GM19438 (cell line): ENCODE measurements at regions not wholly inside any gene's neighbourhood (a gene's known extent, or its start where the extent isn't known, plus 50 kb on each side); places are given as distances from the start of the nearest gene placed in this dataset.

ENCODE experiments used
- ATAC-seq: cut with Tn5 transposase; IDR thresholded peaks from one replicate; pipeline ENCODE4 v1.9.1; 2021; ENCODE audit warnings: low read depth; ENCODE audit not compliant: unreplicated experiment

DNA sequence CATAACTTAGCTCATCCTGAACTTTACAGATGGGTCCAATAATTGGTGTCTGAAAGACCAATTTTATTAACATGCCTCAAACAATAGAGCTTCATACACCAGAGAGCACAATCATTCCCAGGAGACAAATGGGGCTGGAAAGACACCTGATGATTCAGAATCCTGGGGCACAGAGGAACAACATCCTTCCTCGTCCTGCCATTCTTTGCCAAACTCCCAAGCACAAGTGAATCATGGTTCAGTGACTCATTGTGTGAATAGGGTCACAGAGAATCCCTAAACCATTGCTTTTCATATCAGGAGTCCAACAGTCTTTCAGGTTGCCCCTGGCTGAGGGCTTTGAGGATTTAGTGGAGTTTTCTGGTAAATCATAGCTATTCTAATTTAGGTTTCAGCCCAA lies 266.4 kb upstream of the BMP2 start:
- no peak for ATAC-seq

DNA sequence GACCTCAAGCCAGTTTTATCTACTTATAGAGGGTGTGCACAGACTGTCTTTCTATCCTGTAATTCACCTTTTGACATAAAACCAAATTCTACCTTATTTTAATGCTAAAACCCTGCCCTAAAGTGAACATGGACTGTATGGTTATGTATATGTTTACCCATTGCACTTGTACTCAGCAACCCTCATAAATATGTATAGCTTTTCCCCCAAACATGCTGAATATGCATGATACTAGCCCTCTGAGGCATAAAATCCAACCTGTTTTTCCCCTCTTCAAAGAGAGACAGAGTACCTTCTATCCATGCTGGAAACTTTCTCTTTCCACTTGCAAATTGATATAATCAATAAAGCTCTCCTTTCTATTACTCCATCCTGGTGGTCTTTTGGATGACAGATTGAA lies 267.9 kb upstream of the BMP2 start:
- no peak for ATAC-seq

DNA sequence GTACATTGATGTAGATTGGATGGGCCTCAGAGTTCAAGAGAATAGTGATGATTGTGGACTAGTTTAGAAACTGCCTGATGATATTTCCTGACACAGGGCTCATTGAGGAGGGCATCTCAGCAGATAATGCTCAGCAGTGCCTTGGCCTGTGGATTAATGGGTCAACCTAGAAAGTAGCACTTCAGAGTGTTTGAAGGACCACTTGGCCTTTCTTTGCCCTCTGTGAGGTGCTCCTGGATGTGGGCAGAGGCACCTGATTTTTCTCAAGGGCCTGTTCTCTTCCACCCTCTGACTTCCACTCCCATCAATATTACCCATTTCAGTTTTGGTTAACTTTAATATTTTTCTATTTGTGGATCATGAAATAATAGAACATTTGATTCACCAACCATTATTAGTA lies 270.6 kb upstream of the BMP2 start:
- ATAC-seq = no peak

DNA sequence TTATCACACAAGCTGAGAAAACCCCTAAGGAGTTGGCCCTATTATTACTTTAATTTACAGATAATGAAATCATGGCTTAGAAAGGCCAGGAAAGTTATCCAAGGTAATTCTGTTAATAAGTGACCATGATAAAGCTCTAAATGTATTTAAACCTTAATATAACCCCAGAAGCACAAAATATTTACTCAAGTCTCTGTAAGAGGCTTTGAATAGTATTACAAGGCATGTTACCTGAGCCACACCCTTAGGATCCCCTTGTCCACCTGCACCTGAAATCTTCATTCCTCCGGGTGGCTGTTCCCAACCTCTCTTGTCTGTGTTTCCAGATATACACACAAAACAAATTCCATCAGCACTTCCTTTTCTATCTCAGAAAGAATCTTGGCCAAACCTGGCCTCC lies 271.6 kb upstream of the BMP2 start:
- ATAC-seq = no peak

DNA sequence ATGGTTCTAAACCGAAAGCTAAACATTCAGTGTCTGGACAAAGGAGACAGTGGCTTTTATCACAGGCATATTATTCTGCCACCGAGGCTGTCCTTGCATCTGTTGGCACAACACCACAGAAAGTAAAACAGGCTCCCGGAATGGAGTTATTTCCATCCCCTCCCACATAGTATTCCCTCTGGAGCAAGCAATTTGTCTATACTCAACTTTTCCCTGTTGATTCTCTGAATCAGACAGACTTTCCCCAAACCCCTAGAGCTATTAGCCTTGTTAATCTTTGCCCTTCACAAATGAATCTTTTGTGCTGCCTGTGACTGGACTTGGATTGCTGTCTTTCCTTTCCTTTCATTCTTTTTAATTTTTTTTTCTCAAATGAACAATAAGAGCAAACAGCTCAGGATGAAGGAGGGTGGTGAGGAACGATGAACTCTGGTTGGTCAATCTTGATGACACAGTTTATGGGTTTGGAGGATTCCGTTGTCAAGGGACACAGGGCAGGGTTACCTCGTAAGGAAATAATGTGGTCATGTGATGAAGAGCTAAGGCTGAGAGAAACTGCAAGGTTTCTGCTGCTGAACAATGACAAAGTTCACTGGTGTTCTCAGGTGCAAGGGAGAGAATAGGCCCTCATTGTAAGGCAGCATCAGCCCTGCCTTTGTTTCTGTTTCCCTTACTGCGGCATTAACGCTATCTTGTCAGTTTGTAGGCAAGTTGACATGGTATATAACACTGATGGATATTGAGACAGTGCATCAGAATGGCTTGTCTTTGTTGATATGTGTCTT lies 275.0 kb upstream of the BMP2 start:
- no peak for ATAC-seq

DNA sequence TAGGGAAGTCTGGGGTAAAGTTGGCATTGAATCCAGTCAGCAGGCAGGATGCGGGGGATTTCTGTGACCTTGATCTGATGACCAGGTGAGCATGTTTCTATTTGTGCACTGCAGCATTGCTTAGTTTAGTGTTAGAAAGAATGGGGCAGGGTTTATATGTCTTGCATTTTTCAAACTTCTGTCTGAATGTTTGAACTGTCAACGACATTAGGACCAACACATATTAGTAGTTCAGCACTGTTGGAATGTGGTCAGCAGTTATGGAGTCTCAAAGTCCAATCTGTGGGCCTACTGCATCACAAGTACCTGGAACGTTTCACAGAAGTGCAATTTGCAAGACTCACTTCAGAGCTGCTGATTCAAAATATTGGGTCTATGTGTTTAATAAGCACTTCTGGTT lies 276.6 kb upstream of the BMP2 start:
- no peak for ATAC-seq

DNA sequence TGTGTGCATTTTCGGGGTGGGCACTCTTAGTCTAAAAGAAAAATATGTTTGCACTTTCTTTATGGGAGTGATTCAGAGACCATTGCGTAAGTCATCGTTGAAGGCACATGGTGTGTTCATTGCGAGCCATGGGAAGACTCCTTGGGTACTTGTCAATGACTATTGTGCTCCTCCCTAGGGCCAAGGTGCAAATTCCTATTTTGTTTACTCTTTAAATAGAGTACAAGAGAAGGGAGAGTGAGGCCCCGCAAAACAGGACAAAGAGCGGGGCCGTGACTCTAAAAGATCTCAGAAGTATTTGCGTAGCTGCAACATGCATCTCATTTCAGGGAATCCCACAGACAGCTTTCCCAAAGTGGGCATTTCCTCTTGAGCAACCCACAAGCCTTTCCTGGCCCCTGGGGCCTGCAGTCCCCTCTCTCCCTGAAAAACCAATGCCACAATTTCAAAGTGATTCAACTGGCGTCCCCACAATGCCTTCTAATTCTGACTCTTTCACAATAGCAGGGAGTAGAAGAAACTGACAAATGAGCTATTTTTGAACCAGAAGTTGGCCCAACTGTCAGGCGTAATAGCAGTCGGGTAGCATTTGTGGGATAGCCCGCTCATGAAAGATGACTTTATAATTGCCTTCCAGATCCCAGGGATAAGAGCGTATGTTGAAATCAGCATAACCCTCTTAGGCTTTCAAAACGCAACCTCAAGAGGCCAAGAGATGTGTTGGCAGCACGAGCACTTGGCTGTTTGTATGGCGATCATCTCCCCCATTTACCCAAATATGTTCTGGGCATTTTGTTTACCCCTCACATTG lies 277.9 kb upstream of the BMP2 start:
- ATAC-seq = no peak

DNA sequence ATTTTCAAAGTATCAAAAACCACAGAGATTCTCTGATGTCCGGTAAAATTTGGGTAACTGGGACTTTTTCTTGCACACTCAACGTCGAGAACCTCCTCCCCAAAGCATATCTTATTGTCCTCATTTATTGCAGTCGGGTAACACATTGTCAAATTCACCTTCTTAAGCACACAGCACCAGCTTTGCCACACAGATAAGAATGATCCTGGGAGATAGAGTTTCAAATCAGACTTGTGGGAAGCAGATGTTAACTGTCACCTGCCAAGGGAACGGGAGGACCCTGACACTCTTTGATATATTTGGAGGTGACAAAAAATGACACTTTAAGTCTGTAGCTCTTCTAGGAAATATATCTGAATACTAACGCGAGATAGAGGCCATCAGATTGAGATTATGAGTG lies 282.1 kb upstream of the BMP2 start:
- no peak for ATAC-seq

DNA sequence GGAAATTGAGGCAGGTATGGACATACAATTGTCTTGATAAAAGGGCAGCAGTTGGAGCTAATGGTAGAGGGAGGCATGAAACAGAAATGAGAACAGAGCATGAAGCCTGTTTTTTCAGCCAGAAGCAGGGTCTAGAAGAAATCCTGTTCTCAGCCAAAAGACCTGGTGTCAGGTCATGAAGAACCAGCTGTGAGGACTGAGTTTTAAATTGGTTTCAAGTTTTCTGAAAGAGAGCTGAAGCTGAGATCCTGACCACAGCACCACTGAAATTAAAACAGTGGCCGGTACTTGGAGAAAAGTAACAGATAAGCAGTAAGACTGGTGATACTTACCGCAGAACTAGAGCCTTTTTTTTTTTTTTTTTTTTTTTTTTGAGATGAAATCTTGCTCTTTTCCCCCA lies 283.8 kb upstream of the BMP2 start:
- no peak for ATAC-seq

DNA sequence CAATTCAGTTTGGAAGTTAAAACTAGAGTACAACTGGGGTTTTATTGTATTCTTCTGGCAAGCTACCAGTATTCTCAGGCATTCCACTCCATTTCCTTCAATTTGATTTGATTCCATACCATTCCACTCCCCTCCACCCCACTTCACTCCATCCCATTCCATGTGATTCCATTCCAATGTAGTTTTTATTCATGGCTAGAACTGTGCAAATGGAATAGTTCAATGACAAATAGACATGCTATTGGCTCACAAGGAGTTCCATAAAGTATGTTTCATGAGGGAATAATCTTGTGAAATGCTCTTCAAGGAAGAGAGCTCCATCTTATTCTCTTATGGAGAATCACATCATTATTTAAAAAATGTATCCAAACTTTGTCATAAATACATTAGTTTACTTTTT lies 285.0 kb upstream of the BMP2 start:
- ATAC-seq = no peak

DNA sequence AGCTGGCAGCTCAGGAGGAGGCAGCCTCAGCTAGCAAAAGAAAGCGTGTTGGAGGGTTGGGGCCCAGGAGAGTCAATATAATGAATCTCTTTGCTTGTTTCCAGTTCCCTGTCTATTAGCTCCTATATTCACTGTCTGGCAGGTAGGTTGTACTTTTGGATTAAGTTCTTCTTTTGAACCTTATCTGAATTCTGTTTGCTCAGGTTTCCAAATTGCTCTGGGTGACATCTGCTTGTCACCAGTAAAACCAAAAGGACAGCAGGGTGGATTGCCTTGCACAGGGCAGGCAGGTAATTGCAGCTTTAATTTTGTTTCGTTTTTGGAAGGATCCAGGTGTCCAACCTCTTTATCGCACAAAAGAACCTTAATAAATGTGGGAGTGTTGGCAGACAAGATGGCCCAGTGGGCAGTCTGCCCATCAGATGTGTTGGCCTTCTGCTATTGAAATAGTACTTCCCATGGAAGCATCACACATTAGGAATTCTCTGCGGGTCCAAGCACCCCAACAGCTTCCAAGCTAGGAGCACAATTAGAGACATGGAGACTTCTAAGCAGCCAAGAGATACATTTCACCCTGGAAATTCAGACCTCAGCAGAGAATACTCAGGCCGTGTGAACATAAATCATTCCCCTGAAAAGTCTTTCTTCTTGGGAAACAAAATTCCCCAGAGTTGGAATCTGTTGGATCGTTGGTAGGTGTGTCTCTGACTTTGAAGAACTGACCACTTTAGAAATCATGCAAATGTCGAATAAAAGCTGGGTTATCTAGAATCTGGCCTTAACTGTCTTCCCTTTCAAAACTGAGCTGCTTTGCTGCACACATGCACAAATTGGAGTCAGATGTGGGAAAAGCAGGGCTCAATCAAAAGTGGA lies 286.9 kb upstream of the BMP2 start:
- no peak for ATAC-seq

DNA sequence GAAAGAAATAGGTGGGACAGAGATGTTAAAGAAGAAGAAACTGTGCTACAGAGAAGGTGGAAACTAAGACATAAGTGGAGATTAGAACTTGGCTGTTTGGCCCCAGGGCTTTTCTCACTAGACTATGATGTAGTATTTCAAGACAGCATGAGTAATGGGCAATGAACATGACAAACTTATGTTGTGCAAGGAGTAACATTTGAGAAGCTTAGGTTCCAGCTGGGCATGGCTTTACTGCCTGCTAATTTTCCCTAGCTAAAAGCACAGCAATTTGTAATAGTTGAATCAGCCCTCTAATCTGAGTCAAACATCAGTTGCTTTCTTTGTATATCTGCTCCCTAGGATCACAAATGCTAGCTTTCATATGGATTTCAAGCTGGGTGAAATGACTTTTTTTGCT lies 294.3 kb upstream of the BMP2 start:
- no peak for ATAC-seq

DNA sequence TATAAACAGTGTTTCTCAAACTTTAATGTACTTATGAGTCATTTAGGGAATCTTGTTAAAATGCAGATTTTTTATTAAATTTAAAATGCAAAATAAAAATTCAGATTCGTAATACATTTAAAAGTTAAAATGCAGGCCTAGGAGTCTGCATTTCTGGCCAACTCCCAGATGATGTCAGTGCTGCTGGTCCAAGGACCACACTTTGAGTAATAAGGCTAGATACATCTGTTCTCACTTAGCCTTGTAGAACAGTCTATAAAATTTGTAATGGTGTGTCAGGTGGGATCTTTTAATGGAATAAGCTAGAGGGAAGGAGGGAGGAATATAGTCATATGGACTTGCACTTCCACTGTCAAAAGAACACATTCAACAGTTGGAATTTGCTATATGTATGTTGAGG lies 295.6 kb upstream of the BMP2 start:
- ATAC-seq = no peak

DNA sequence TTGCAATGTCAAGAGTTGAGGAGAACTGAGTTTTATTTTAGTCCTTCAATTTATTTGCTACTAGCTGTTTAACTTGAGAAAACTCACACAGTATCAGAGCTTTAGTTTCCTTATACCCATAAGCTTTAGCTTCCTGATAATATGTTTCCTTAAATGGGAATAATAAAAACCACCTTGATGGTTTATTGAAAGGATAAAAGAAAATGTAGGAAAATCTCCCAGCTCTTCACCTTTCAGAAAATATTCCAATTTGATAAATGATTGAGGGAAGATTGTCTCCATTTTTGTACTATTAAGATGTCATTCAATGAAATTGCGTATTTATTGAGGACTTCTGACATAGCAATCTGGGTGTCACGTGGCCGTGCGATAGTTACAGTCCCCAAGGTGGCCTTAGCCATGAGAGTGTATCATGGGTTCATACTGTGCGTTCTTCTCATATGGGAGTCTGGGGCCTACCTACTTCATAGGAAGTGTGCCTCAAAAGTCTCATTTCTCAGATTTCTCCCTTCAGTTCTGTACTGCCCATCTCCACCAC lies 296.3 kb upstream of the BMP2 start:
- ATAC-seq = no peak

DNA sequence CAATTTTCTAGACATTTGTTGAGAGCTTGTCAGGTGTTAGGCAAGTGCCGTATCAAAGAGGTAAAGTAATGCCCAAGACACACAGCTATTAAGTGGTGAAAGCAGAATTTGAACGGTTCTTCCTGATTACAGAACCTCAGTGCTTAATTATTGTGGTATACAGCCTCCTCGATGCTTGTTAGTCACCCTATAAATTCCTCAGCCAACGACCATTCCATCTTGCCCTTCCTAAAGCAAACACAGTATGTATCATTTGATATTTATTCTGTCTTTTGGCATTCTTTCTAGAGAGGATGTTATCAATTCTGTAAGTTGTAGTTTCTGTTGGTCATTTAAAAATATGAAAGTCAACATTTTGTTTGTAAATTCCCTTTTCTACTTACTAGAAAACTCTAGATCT lies 297.8 kb upstream of the BMP2 start:
- no peak for ATAC-seq

DNA sequence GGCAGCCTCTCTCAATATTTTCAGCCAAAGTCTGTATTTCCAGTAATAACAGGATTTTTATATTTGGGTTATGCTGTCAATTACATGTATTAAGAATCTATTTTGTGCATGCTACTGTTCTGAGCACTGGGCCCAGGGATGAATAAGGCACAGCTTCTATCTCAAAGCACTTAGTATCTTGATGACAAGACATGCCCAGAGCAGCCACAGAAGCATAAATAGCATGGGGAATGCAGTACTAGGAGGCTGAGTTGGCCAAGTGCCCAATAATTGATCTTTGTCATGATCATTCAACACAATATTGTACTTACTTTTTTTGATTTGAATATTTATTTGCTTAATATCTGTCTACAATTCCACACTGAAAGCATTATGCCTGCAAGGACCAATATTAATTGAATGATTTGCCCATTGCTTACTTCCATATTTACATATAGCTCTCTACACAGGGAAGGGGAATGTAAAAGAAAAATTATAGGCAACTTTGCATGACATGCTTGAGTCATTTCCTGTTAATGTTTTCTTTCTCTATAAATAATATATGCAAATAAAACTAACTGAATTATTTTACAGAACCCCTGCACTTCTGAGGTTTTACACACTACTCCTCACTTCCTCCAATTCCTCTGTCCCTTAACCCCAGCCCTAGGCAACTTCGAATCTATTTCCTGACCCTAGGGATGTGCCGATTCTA lies 298.9 kb upstream of the BMP2 start:
- no peak for ATAC-seq

DNA sequence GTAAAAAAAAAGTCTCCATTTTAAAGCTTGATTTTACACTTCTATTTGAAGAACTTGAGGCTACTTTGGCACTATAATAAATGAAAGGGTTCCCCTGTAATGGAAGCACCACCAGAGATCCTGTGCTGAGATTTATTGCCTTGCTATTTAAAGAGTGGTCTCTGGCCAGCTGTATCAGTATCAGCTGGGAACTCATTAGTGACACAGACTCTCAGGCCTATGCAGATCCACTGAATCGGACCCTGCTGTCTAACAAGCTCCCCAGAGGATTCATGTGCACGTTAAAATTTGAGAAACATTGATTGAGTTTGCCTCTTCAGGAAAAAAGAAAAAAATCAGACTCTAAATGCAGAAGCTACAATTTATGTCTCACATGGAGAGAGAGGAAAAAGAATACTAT lies 299.9 kb upstream of the BMP2 start:
- ATAC-seq = no peak

DNA sequence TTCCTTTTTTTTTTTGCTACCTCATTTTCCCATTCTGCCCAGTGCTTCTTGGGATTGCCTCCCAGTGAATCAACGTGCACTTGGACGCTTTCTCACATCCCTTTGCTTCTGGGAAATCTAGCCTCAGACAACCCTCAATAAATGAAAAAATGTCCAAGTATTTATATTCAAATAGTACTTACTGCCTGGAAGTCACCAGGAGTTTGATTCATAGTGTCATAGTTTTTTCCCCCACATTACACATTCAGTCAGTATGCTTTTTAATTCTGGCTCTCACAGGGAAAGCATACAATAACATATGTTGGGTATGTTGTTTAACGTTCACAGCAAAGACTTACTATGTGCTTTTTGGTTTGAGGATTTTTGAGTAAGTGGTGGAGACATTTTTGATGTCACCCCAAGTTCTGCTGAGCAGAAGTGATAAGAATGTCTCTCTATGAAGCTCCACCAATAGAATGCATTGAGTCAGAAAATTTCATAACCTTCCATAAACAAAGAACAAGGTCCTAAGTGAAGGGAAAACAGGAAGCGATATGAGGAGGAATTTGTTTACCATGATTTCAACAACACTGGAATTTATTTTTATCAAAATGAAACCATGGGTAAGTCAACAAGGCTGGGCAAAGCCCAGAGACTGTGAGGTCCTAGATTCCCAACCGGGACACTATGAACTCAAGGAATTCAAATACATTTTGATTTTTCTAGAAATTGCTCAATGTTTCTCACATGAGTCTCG lies 301.2 kb upstream of the BMP2 start:
- no peak for ATAC-seq

DNA sequence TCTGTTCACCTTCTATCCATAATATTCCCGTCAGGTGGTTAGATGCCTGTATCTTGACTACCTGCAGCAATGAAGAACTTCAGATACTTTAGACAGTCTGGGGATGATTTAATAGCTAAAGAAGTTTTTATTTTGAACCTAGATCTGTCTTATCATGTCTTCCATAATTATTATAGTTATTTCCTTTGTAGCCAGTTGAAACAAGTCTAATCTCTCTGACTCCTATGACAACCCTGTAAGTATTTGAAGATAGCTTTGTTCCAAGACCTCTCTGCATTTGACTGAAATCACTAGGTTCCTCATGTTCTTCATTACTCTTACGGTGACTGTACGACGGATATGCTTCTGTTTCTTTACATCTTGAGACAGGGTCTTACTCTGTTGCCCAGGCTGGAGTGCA lies 316.6 kb upstream of the BMP2 start:
- ATAC-seq = no peak

DNA sequence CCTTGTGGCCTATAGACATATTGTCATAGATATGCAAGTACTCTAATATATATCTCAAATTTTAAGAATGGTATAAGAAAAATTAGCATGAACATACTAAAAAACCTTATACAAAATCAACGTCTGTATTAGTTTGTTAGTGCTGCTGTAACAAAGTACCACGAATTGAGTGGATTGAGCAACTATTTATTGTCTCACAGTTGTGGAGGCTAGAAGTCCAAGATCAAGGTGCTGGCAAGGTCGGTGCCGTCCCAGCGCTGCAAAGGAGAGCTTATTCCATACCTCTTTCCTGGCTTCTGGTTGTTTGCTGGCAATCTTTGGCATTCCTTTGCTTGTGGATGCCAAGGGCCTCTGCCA lies 317.6 kb upstream of the FERMT1 start:
- ATAC-seq = no peak
